ENCODE measurements at regions not wholly inside any gene's neighbourhood (a gene's known extent, or its start where the extent isn't known, plus 50 kb on each side); places are given as distances from the start of the nearest gene placed in this dataset.
"Not testable (repeated sequence)": the region's sequence is repeated elsewhere in the genome, so short reads cannot be mapped to it uniquely, and the experiment has no call there.

GRCh38 chr7:131662301-131662873, 106.0 kb upstream of the PODXL start:
- DNase-seq, result not testable (repeated sequence)

DNA sequence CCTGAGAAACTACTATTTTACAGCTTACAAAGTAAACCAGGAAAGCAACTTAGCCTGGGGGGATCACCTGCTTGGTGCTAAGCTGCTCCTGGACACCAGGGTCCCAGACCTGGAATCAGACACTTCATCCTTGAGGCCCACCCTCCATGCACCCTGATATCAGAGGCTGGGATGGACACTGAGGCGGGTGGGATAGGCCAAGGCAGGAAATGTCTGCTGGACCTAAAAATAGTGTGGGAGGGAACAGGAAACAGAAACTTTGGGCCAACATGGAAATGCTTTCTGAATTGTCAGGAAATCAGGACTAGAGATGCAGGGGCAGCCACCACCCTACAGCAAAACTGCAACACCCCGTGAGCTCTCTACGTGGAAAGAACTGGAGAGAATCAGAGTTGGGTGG, 101.5 kb upstream of the PODXL start:
- no peak for DNase-seq

DNA sequence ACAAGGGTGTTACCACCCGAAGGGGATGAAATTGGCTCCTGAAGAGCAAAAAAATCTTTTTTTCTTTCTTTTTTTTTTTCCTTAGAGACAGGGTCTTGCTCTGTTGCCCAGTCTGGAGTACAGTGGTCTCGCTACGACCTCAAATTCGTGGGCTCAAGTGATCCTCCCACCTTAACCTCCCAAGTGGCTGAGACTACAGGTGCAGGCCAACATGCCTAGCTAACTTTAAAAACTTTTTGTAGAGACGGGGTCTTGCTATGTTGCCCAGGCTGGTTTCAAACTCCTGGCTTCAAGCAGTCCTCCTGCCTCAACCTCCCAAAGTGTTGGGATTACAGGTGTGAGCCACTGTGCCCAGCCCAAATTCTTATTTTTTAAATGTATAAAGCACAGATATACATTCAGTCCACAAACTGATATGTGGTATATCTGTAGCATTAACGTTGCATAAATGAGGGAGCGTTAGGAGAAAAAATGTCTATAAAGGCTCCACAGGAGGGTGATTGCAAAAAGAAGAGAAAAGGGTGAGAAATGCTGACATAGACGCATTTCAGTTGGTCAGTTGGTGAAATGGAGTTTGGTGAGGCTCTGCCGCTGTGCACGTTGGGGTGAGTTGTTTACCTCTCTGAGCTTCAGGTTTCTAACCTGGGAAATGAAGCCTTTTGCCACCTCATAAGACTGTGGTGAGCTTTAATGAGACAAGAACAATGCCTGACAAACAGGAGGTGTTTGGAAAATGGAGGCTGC, 100.7 kb upstream of the PODXL start:
- no peak for DNase-seq

DNA sequence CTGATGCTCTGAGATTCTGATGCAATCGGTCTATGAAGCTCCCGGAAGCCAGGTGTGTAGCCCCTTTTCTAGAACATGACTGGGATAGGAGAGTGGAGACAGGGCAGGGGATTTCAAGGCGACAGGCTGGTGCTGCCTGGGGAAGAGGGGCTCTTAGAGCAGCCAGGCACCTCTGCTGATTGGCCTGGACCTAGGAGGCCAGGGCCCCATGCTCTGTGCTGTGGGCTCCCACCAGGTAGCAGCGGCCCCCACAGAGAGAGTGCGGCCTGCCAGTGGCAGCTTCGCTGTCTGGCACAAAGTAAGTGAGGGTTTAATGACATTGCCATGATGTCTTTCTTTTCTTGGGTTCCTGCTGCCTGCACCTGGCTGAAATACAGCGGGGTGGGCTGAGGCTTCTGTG, 99.4 kb upstream of the PODXL start:
- DNase-seq, result no peak

GRCh38 chr7:131655447-131655846, 99.0 kb upstream of the PODXL start:
- DNase-seq, result no peak

GRCh38 chr7:131654668-131655326, 98.4 kb upstream of the PODXL start:
- peak; percentile 63 for DNase-seq

GRCh38 chr7:131654249-131654558, 97.8 kb upstream of the PODXL start:
- DNase-seq, result no peak

DNA sequence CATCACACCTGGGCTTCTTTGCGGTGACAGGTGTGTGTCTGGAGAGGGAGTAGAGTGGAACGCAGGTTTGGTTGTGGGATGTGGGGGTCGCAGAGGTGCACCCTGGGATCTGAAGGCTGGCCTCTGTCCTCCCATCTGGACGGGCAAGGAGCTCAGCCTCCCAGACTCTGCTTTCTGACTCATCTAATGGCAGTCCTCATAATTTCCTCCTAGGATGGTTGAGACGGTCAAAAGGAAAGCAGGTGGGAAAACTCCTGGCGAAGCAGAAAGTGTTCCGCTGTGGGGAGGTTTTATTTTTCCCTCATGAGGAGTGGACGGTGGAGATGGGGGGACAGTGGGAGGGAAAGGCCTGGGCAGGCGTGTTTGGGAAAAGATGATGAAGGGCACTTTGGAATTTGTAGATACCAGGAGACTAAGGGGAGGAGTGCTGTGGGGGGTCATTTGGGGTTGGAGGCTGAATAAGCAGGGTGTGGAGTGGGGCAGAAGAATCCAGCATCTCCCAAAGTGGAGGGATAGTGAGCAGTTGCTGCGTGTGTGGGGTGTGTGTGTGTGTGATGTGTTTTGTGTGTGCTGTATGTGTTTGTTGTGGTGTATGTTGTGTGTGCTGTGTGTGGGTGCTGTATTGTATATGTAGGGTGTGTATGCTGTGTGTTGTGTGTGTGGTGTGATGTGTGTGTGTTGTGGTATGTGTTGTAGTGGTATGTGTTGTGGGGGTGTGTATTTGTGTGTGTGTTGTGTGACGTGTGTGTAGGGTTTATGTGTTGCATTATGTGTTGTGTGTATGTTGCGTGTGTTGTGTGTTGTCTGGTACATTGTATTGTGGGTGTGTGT, 97.2 kb upstream of the PODXL start:
- DNase-seq, result no peak

GRCh38 chr7:131652934-131653333, 96.5 kb upstream of the PODXL start:
- DNase-seq, result no peak

DNA sequence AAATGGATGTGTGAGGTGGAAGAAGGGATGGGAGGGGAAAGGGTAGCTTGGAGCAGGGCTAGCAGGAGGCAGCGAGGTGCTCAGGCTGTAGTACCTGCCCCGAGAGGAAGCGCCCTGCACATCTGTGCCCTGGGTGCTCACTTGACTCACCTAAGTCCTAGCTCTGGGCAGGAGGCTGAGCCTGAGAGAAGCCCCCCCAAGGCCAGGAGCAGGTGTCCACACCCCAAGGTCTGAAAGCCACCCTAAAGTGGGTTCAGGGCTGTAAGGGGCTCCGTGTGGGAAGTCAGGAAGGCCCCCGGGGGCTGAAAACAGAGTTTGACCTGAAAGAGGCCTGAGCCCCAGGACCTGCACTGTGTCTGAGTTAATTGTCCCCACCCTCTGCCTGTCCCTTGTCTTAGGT, 95.8 kb upstream of the PODXL start:
- DNase-seq, result no peak

GRCh38 chr7:131649879-131650278, 93.5 kb upstream of the PODXL start:
- DNase-seq, result no peak

- DNase-seq, result no peak
These were observed 92.6 kb upstream of the PODXL start for GRCh38 chr7:131649003-131649541.

DNA sequence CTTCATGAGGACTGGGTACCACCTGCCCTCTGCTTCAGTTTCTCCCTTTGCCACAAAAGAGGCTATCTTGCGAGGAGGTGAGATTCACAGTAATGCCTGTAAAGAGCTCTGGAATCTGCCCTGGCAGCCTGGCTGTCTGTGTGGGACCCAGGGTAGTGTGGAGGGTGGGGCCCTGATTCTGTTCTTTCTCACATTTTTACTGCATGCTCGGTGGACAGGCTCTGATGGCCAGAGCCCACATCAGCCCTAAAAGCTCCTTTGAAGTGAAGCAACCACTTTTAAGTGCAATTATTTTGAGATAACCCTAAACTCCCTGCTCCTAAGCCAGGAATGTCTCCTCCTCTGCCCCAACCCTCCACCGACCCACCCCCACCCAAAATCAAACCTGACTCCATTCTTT, 92.1 kb upstream of the PODXL start:
- no peak for DNase-seq

DNA sequence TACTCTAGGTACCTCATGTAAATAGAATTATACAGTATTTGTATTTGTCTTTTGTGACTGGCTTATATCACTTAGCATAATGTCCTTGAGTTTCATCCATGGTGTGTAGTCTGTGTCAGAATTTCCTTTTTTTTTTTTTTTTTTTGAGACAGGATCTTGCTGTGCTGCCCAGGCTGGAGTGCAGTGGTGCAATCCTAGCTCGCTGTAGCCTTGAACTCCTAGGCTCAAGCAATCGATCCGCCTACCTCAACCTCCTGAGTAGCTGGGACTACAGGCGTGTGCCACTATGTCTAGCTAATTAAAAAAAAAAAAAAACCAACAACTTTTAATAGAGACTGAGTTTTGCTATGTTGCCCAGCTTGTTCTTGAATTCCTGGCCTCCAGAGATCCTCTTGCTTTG, 89.8 kb upstream of the PODXL start:
- no peak for DNase-seq

DNA sequence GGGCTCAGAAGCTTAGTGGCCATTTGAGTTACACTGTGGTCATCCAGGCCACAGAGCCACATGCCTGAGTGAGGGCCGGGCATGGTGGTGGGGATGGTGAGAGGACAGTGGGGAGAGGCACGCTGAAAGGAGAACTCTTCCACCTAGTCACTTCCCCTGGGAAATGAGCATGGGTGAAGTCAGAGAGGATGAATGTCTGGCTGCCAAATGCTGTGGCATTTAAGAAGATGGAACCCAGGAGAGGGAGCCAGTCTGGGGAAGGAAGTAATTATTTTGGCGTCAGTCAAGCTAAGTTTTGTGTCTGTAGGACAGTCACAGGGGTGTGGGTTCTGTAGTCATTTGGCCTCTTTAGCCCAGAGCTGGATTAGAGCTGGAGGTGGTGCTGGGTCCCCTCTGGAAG, 86.0 kb upstream of the PODXL start:
- no peak for DNase-seq

- DNase-seq, result no peak
These were observed 84.3 kb upstream of the PODXL start for GRCh38 chr7:131640686-131641085.

DNA sequence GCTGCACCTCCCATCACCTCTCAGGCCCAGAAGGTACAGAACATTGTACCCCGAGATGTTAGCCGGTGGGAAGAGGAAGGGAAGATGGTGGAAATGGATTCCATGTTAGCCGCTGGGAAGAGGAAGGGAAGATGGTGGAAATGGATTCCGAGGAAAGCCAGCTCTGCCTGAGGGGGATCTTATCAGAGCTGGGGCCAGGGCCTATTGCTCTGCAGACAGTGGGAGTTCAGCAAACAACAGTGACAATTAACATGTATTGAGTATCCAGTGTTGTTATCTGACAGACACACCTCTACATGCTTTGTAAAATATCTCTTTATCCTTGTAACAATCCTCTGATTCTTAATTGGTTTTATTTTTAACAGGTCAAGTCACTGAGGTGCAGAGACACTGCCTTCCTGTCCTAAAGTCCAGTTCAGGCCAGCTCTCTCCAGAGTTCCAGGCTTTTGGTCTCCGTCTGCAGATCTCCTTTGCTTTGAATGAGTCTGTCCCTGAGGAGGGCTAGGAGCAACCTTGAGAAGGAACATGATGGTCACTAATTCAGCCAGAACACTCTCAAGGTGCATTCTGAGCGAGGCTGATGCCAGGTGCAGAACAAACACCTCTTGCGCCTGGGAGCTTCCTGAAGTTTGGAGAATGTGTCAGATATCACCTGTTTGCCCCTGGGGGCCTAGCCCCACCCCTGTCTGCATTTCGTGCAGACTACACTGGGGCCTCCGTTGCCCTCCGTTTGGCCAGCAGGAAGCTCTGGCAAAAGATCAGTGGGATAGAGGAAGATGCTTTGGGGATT, 82.4 kb upstream of the PODXL start:
- DNase-seq, result no peak

DNA sequence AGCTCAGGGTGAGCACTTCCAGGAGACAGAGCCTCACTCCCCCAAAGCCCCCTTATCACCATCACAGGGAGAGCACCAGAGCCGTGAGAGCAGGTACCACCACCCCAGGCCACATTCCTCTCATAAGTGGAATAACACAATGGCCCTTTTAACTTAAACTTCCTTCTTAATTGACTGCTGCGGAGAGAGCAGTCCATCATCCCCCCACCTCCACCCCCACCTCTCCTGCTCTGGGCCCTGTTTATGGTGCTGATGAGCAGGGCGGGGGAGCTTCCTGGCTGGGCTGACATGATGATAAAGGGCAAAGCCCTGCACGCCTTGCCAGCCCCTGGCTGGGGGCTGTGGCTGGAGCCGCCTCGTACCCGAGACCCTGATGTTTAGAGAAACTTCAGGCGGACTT, 81.4 kb upstream of the PODXL start:
- no peak for DNase-seq

DNA sequence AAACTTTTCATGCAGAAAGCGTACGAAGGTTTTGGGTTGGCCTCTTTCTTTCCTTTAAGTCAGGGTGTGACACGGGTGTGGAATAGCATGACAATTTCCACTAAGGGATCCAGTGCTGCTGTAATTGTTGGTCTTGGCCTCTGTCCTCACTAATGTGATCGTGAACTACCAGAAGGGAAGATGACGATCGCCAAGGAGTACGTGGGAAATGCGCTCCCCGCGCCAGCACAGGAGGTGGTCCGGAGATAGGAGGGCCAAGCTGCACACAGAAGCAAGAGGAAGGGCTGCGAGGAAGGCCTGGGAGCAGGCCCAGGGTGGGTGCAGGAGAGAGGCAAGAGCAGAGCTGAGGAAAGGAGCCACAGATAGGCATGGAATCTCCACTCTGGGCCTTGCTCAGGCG, 79.7 kb upstream of the PODXL start:
- DNase-seq, result no peak

GRCh38 chr7:131634197-131634596, 77.8 kb upstream of the PODXL start:
- DNase-seq, result not testable (repeated sequence)

DNA sequence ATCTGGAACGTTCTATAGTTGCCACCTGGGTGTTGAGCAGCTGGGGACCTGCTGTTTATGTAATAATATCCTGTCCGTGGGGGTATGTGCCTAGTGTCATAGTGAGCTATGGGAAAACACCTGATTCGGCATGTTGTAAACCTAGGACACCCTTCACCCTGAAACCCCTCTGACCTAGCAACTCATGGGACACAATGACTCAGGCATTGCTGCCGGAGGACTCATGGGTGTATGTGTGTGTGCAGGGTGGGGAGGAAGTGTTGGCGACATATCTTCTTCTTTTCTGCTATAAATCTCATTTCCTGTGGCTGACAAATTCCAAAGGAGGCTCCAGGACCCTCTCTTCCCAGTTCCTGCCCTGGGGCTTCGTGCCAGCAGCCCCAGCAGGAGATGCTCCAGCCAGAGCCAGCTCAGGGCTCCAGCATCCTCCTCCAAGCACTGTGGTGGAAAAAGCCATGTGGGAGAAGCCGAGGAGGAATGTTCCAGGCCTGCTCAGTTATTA, 77.0 kb upstream of the PODXL start:
- no peak for DNase-seq

DNA sequence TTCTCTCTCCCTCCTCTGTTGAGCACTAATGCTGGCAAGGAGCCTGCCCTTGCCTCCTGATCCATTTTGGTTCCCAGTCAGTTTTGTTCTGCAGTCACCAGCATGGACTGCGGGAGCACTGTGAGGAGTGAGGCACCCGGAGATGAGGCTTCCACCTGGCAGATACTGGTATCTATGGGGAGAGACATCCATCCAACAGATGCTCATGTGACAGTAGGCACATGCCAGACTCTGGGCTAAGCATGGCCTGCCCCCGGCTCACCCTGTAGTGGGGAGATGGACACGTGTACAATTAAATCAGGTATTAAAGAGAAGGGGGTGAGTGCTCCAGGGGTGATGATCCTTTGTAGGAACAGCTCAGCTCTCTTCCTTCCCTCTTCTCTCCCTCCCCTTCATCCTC, 74.0 kb upstream of the PODXL start:
- no peak for DNase-seq

All from CD4-positive, alpha-beta T cell treated with Interferon gamma for 1 hour (primary cell).